IMR-90 (cell line): ENCODE measurements at regions not wholly inside any gene's neighbourhood (a gene's known extent, or its start where the extent isn't known, plus 50 kb on each side); places are given as distances from the start of the nearest gene placed in this dataset.
A peak's percentile ranks its signal among the peaks of the same experiment; 100 is the strongest.

ENCODE experiments used
- ATAC-seq: fragments of 200-7000 bp; cut with Tn5 transposase; 2 replicates; pipeline ENCODE4 v1.9.1; 2020; ENCODE audit warnings: low read depth, mild to moderate bottlenecking, moderate library complexity
- BruUV-seq: library from RNA; stranded (reverse); fragments of 400-500 nt; replicated peaks from 2 replicates; lab custom pipeline; 2021; lab: Mats Ljungman, UMichigan
- CTCF ChIA-PET: fragments of 300-600 bp; formaldehyde crosslinking; extraction: SDS; loops from one replicate; lab custom pipeline; 2021; ENCODE audit warnings: antibody characterized with exemption; lab: Yijun Ruan, JAX
- POLR2A ChIA-PET: fragments of 300-600 bp; sonication (Branson Sonifier 250); formaldehyde crosslinking; loops from one replicate; lab custom pipeline; 2022; ENCODE audit warnings: antibody characterized with exemption; ENCODE audit not compliant: unreplicated experiment; lab: Charles Lee
- DNase-seq: peaks from one replicate; pipeline ENCODE4 v3.0.0; 2013
- H2AFZ ChIP-seq: replicated peaks from 2 replicates; pipeline ENCODE3; 2013; ENCODE audit warnings: low read length, mild to moderate bottlenecking; ENCODE audit not compliant: poor library complexity
- H2AK5ac ChIP-seq: 2 replicates; pipeline ENCODE4 v1.6.1; 2013; ENCODE audit warnings: low read depth, low read length, inconsistent platforms
- H2AK9ac ChIP-seq: replicated peaks from 2 replicates; pipeline ENCODE3; 2013; ENCODE audit warnings: mild to moderate bottlenecking, low read depth, low read length, moderate library complexity; ENCODE audit not compliant: poor library complexity
- H2BK120ac ChIP-seq: 2 replicates; pipeline ENCODE4 v1.6.1; 2013; ENCODE audit warnings: low read depth, low read length, inconsistent platforms
- H2BK15ac ChIP-seq: 3 replicates; pipeline ENCODE4 v1.6.1; 2013; ENCODE audit warnings: low read depth, low read length, inconsistent platforms
- H2BK20ac ChIP-seq: 2 replicates; pipeline ENCODE4 v1.6.1; 2013; ENCODE audit warnings: low read depth, mild to moderate bottlenecking, inconsistent platforms, low read length, moderate library complexity
- H2BK5ac ChIP-seq: 2 replicates; pipeline ENCODE4 v1.6.1; 2013; ENCODE audit warnings: mild to moderate bottlenecking, low read depth, low read length, inconsistent platforms; ENCODE audit not compliant: poor library complexity, severe bottlenecking
- H3K14ac ChIP-seq: replicated peaks from 2 replicates; pipeline ENCODE4 v1.6.1; 2013; ENCODE audit warnings: low read depth, low read length, inconsistent platforms
- H3K18ac ChIP-seq: 2 replicates; pipeline ENCODE4 v1.6.1; 2013; ENCODE audit warnings: low read depth, low read length, control low read depth
- H3K23ac ChIP-seq: 2 replicates; pipeline ENCODE4 v1.6.1; 2013; ENCODE audit warnings: low read depth, low read length, inconsistent platforms
- H3K27ac ChIP-seq: 2 replicates; pipeline ENCODE4 v1.5.1; 2013; ENCODE audit warnings: mild to moderate bottlenecking, control low read depth, low read length; ENCODE audit not compliant: insufficient read depth
- H3K27me3 ChIP-seq: 2 replicates; pipeline ENCODE4 v1.6.1; 2013; ENCODE audit warnings: low read length; ENCODE audit not compliant: control insufficient read depth, insufficient read depth
- H3K36me3 ChIP-seq: 2 replicates; pipeline ENCODE4 v1.6.1; 2013; ENCODE audit warnings: low read length, mixed read lengths; ENCODE audit not compliant: control insufficient read depth, insufficient read depth
- H3K4ac ChIP-seq: 2 replicates; pipeline ENCODE4 v1.6.1; 2013; ENCODE audit warnings: low read depth, low read length, inconsistent platforms
- H3K4me1 ChIP-seq: 2 replicates; pipeline ENCODE4 v1.6.1; 2013; ENCODE audit warnings: low read length, mixed read lengths; ENCODE audit not compliant: control insufficient read depth, insufficient read depth
- H3K4me2 ChIP-seq: 2 replicates; pipeline ENCODE4 v1.6.1; 2013; ENCODE audit warnings: low read depth, mild to moderate bottlenecking, control low read depth, low read length, moderate library complexity
- H3K4me3 ChIP-seq: 2 replicates; pipeline ENCODE4 v1.5.1; 2013; ENCODE audit warnings: low read depth, mild to moderate bottlenecking, control low read depth, low read length, moderate library complexity; ENCODE audit not compliant: insufficient read depth
- H3K56ac ChIP-seq: 2 replicates; pipeline ENCODE4 v1.6.1; 2013; ENCODE audit warnings: low read length, inconsistent platforms; ENCODE audit not compliant: insufficient read depth; ENCODE audit errors: extremely low read depth
- H3K79me1 ChIP-seq, 2 experiments: 2 replicates each; pipeline ENCODE4 v1.6.1; 2013; ENCODE audit warnings: low read length in 2 of 2, inconsistent platforms in 1 of 2, low read depth in 1 of 2
- H3K9ac ChIP-seq: 2 replicates; pipeline ENCODE4 v1.6.1; 2013; ENCODE audit warnings: low read depth, low read length, control low read depth
- H3K9me1 ChIP-seq: 2 replicates; pipeline ENCODE4 v1.6.1; 2013; ENCODE audit warnings: low read length, inconsistent platforms; ENCODE audit not compliant: insufficient read depth
- H3K9me3 ChIP-seq: 2 replicates; pipeline ENCODE4 v1.6.1; 2013; ENCODE audit warnings: low read length; ENCODE audit not compliant: control insufficient read depth, insufficient read depth
- H4K20me1 ChIP-seq: 2 replicates; pipeline ENCODE4 v1.6.1; 2013; ENCODE audit warnings: low read length, inconsistent platforms; ENCODE audit not compliant: insufficient read depth
- H4K5ac ChIP-seq: 2 replicates; pipeline ENCODE4 v1.6.1; 2013; ENCODE audit warnings: mild to moderate bottlenecking, low read depth, low read length, control low read depth
- H4K8ac ChIP-seq, 2 experiments: 2 replicates each; pipeline ENCODE4 v1.6.1; 2013; ENCODE audit warnings: low read depth in 2 of 2, low read length in 2 of 2, control low read depth in 1 of 2, inconsistent platforms in 1 of 2
- H4K91ac ChIP-seq: 2 replicates; pipeline ENCODE4 v1.6.1; 2013; ENCODE audit warnings: low read depth, low read length, inconsistent platforms; ENCODE audit not compliant: insufficient read depth
- BHLHE40 ChIP-seq: fragments of 150-350 bp; IDR thresholded peaks from 2 replicates; pipeline ENCODE4 v1.6.1; 2016; ENCODE audit warnings: mild to moderate bottlenecking, low read depth, low read length
- CEBPB ChIP-seq: IDR thresholded peaks from 2 replicates; pipeline ENCODE4 v1.6.1; 2012; ENCODE audit warnings: low read depth, low read length, improper control_type of control experiment
- CHD1 ChIP-seq: IDR thresholded peaks from 2 replicates; pipeline ENCODE4 v1.6.1; 2012; ENCODE audit warnings: low read depth, low read length, improper control_type of control experiment
- MAFK ChIP-seq: IDR thresholded peaks from 2 replicates; pipeline ENCODE4 v1.6.1; 2012; ENCODE audit warnings: low read depth, low read length, improper control_type of control experiment
- MAZ ChIP-seq: IDR thresholded peaks from 2 replicates; pipeline ENCODE4 v1.6.1; 2012; ENCODE audit warnings: low read depth, mild to moderate bottlenecking, low read length, improper control_type of control experiment, moderate library complexity, borderline replicate concordance
- NFE2L2 ChIP-seq: fragments of 150-350 bp; IDR thresholded peaks from 2 replicates; pipeline ENCODE4 v1.6.1; 2016; ENCODE audit warnings: low read depth, mild to moderate bottlenecking, low read length
- POLR2A ChIP-seq: IDR thresholded peaks from 2 replicates; pipeline ENCODE4 v1.6.1; 2012; ENCODE audit warnings: mild to moderate bottlenecking, low read depth, low read length
- RAD21 ChIP-seq: IDR thresholded peaks from 2 replicates; pipeline ENCODE4 v1.6.1; 2012; ENCODE audit warnings: low read length, improper control_type of control experiment
- RCOR1 ChIP-seq: IDR thresholded peaks from 2 replicates; pipeline ENCODE4 v1.6.1; 2012; ENCODE audit warnings: mild to moderate bottlenecking, low read length, improper control_type of control experiment; ENCODE audit not compliant: insufficient replicate concordance
- RFX5 ChIP-seq: IDR thresholded peaks from 2 replicates; pipeline ENCODE4 v1.8.0; 2012; ENCODE audit warnings: low read depth, mild to moderate bottlenecking, low read length, moderate library complexity
- SMC3 ChIP-seq: fragments of 150-350 bp; IDR thresholded peaks from 2 replicates; pipeline ENCODE4 v1.6.1; 2016; ENCODE audit warnings: low read depth, mild to moderate bottlenecking, antibody characterized with exemption, low read length, moderate library complexity
- WGBS, 2 experiments: methylation state at CpG; one replicate each; pipeline versions ENCODE4 v1.1.5 to v1.1.7; 2013; ENCODE audit warnings: missing lambda C conversion rate in 2 of 2; ENCODE audit not compliant: insufficient read length in 1 of 2; ENCODE audit errors: extremely low coverage in 2 of 2; 5-methylcytosine and 5-hydroxymethylcytosine counted together
- dilution Hi-C: fragments of 300-500 bp; cut with HindIII; formaldehyde crosslinking; loops from one replicate; pipeline ENCODE4 v1.14.3; 2018; ENCODE audit warnings: low sequenced_read_pairs; ENCODE audit not compliant: unreplicated experiment
- in situ Hi-C: fragments of 300-500 bp; cut with MboI; formaldehyde crosslinking; loops from 3 replicates; pipeline ENCODE4 v1.14.3; 2019; ENCODE audit warnings: low sequenced_read_pairs, inconsistent platforms, mixed read lengths
- intact Hi-C: fragments of 100-400 bp; cut with micrococcal nuclease; formaldehyde crosslinking; loops from 2 replicates; pipeline ENCODE4 v1.10.0; 2022
- TF ChIP-seq, protein P1 (sequence below): fragments of 150-350 bp; IDR thresholded peaks from 2 replicates; pipeline ENCODE4 v1.6.1; 2016; ENCODE audit warnings: low read depth, mild to moderate bottlenecking, low read length, moderate library complexity, borderline replicate concordance
- TF ChIP-seq, protein P2 (sequence below): fragments of 150-350 bp; IDR thresholded peaks from 2 replicates; pipeline ENCODE4 v1.6.1; 2017; ENCODE audit warnings: mild to moderate bottlenecking, antibody characterized with exemption, low read length, low read depth

DNA sequence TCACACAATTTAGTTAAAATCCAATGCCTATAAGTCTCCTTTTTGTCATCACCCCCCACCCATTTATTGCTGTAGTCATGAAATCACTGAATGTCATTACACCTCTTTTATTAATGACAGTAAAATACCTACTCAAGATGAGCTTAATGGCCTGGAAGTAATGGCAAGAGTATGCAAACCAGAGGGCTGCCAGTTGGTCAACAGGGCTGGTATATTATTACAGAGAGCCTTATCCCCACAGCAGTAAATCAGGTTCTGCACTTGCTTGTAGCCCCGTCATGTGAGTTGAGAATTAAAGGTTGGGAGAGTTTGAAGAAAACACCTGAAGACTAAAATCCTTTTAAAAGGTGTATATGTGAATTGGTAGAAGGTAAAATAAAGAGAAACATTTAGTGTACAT is 372.4 kb downstream of the MAT2B start:
- Histone ChIP-seq H2AFZ (no peak overlapping the region), H4K8ac (no peak overlapping the region), H3K4me1 (0 out of 2 replicates have a peak, but pooled peaks cover 3% of the 10 kb centered on the region), H3K9me1 (no peaks in the 10 kb centered on the region), H2BK20ac (no peak overlapping the region), H2AK5ac (no peak overlapping the region), H3K56ac (no peak overlapping the region), H3K18ac (no peak overlapping the region), H2BK15ac (no peak overlapping the region), H2AK9ac (no peak overlapping the region), H3K4me3 (no peak overlapping the region), H3K27me3 (no peaks in the 10 kb centered on the region), H3K14ac (no peak overlapping the region), H4K91ac (no peak overlapping the region), H2BK5ac (peak overlapping the region; percentile 19), H3K36me3 (no peaks in the 10 kb centered on the region), H3K9ac (no peak overlapping the region), H3K79me1 (no peaks in the 10 kb centered on the region), H3K27ac (no peak overlapping the region), H3K4ac (no peak overlapping the region), H3K4me2 (no peak overlapping the region), H3K9me3 (no peaks in the 10 kb centered on the region), H4K20me1 (no peaks in the 10 kb centered on the region), H4K5ac (no peak overlapping the region), H3K23ac (no peak overlapping the region), H2BK120ac (no peak overlapping the region)
- DNase-seq (no peak), ATAC-seq (no peak)
- ChIA-PET POLR2A (no interaction called here), CTCF (no interaction called here)
- intact Hi-C loops: no loop called here
- no CpG with 5 or more reads among the region's 1 CpG for WGBS, 2 experiments
- dilution Hi-C loops: no loop called here
- in situ Hi-C loops: no loop called here
- BruUV-seq: no TSS peak
- TF ChIP-seq CHD1 (no peak), BHLHE40 (no peak), RFX5 (no peak), MAFK (no peak), CEBPB (no peak), NFE2L2 (no peak), SMC3 (no peak), POLR2A (no peak), MAZ (no peak), RCOR1 (no peak), RAD21 (no peak)
- TF ChIP-seq, protein P1, sequence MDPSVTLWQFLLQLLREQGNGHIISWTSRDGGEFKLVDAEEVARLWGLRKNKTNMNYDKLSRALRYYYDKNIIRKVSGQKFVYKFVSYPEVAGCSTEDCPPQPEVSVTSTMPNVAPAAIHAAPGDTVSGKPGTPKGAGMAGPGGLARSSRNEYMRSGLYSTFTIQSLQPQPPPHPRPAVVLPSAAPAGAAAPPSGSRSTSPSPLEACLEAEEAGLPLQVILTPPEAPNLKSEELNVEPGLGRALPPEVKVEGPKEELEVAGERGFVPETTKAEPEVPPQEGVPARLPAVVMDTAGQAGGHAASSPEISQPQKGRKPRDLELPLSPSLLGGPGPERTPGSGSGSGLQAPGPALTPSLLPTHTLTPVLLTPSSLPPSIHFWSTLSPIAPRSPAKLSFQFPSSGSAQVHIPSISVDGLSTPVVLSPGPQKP: no peak
- TF ChIP-seq, protein P2, sequence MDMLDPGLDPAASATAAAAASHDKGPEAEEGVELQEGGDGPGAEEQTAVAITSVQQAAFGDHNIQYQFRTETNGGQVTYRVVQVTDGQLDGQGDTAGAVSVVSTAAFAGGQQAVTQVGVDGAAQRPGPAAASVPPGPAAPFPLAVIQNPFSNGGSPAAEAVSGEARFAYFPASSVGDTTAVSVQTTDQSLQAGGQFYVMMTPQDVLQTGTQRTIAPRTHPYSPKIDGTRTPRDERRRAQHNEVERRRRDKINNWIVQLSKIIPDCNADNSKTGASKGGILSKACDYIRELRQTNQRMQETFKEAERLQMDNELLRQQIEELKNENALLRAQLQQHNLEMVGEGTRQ: no peak
